AG04450 (cell line): ENCODE measurements at regions not wholly inside any gene's neighbourhood (a gene's known extent, or its start where the extent isn't known, plus 50 kb on each side); places are given as distances from the start of the nearest gene placed in this dataset.

Experiments
- CTCF ChIA-PET: fragments of 300-600, 350-600 bp; formaldehyde crosslinking; extraction: SDS; loops from one replicate; lab custom pipeline; 2022; ENCODE audit warnings: antibody characterized with exemption, inconsistent platforms; lab: Charles Lee
- POLR2A ChIA-PET: fragments of 350-600 bp; formaldehyde crosslinking; extraction: SDS; loops from one replicate; lab custom pipeline; 2021; ENCODE audit warnings: antibody characterized with exemption, inconsistent platforms; lab: Yijun Ruan, JAX
- DNase-seq: peaks from one replicate; pipeline ENCODE4 v3.0.0-alpha.2; 2011; ENCODE audit warnings: low read depth, low spot score
- H3K27ac ChIP-seq: one replicate; pipeline ENCODE4 v1.5.1; 2012; ENCODE audit warnings: low read depth, low read length, control low read depth
- H3K27me3 ChIP-seq: one replicate; pipeline ENCODE4 v1.6.0; 2012; ENCODE audit warnings: low read length; ENCODE audit not compliant: control insufficient read depth, insufficient read depth
- H3K4me3 ChIP-seq: 2 replicates; pipeline ENCODE4 v1.5.1; 2011; ENCODE audit warnings: mild to moderate bottlenecking, low read depth, low read length, control low read depth
- H3K9me3 ChIP-seq: 2 replicates; pipeline ENCODE4 v1.5.1; 2012; ENCODE audit warnings: low read length; ENCODE audit not compliant: control insufficient read depth, insufficient read depth
- CTCF ChIP-seq: IDR thresholded peaks from 2 replicates; pipeline ENCODE4 v1.5.1; 2011; ENCODE audit warnings: low read depth, low read length, control low read depth, inconsistent platforms

- TF ChIP-seq CTCF, result no peak
- DNase-seq, result no peak
- no peak overlapping the region for H3K27ac ChIP-seq
- H3K27me3 ChIP-seq, result no peaks in the 10 kb centered on the region
- ChIA-PET POLR2A (no interaction called here), CTCF (no interaction called here)
- H3K9me3 ChIP-seq, result no peaks in the 10 kb centered on the region
- no peak overlapping the region for H3K4me3 ChIP-seq
Measured at GRCh38 chr9:107866711-107867311, 377.2 kb upstream of the KLF4 start.

- H3K27me3 ChIP-seq, result no peaks in the 10 kb centered on the region
- no peak overlapping the region for H3K4me3 ChIP-seq
- CTCF ChIA-PET, result no interaction called here
- TF ChIP-seq CTCF, result no peak
- POLR2A ChIA-PET, result no interaction called here
- DNase-seq, result no peak
- no peaks in the 10 kb centered on the region for H3K9me3 ChIP-seq
- no peak overlapping the region for H3K27ac ChIP-seq
Measured at GRCh38 chr9:107863396-107863795, 373.8 kb upstream of the KLF4 start.

GRCh38 chr9:107862881-107863280 is 373.3 kb upstream of the KLF4 start:
- TF ChIP-seq CTCF, result no peak
- Histone ChIP-seq H3K27me3 (no peaks in the 10 kb centered on the region), H3K9me3 (no peaks in the 10 kb centered on the region), H3K4me3 (no peak overlapping the region), H3K27ac (no peak overlapping the region)
- POLR2A ChIA-PET, result no interaction called here
- no peak for DNase-seq
- CTCF ChIA-PET, result no interaction called here

GRCh38 chr9:107862323-107862722 is 372.8 kb upstream of the KLF4 start:
- TF ChIP-seq CTCF, result no peak
- H3K9me3 ChIP-seq, result no peaks in the 10 kb centered on the region
- POLR2A ChIA-PET, result no interaction called here
- H3K27ac ChIP-seq, result no peak overlapping the region
- CTCF ChIA-PET, result no interaction called here
- H3K4me3 ChIP-seq, result no peak overlapping the region
- DNase-seq, result no peak
- no peaks in the 10 kb centered on the region for H3K27me3 ChIP-seq

- TF ChIP-seq CTCF, result no peak
- no peak for DNase-seq
- Histone ChIP-seq H3K27me3 (no peaks in the 10 kb centered on the region), H3K4me3 (no peak overlapping the region), H3K27ac (no peak overlapping the region), H3K9me3 (no peaks in the 10 kb centered on the region)
- ChIA-PET POLR2A (no interaction called here), CTCF (no interaction called here)
Measured at GRCh38 chr9:107861075-107861474, 371.5 kb upstream of the KLF4 start.
